ENCODE measurements at regions not wholly inside any gene's neighbourhood (a gene's known extent, or its start where the extent isn't known, plus 50 kb on each side); places are given as distances from the start of the nearest gene placed in this dataset.
"Not testable (repeated sequence)": the region's sequence is repeated elsewhere in the genome, so short reads cannot be mapped to it uniquely, and the experiment has no call there.

- no peak for DNase-seq
Measured at GRCh38 chr19:29154163-29154562, 58.8 kb downstream of the UQCRFS1 start.

GRCh38 chr19:29145756-29146155 lies 67.2 kb downstream of the UQCRFS1 start:
- DNase-seq = no peak

- no peak for DNase-seq
Measured at GRCh38 chr19:29143183-29143582, 69.8 kb downstream of the UQCRFS1 start.

- no peak for DNase-seq
Measured at GRCh38 chr19:29139227-29139626, 73.7 kb downstream of the UQCRFS1 start.

- DNase-seq = not testable (repeated sequence)
Measured at GRCh38 chr19:29138206-29138605, 74.7 kb downstream of the UQCRFS1 start.

GRCh38 chr19:29131456-29131855 lies 81.5 kb downstream of the UQCRFS1 start:
- no peak for DNase-seq

GRCh38 chr19:29129148-29129547 lies 83.8 kb downstream of the UQCRFS1 start:
- DNase-seq = no peak

GRCh38 chr19:29128203-29128602 lies 84.7 kb downstream of the UQCRFS1 start:
- DNase-seq = no peak

GRCh38 chr19:29122185-29122584 lies 90.8 kb downstream of the UQCRFS1 start:
- no peak for DNase-seq

GRCh38 chr19:29121684-29122083 lies 91.3 kb downstream of the UQCRFS1 start:
- no peak for DNase-seq

- no peak for DNase-seq
Measured at GRCh38 chr19:29120466-29120865, 92.5 kb downstream of the UQCRFS1 start.

GRCh38 chr19:29119590-29119989 lies 93.4 kb downstream of the UQCRFS1 start:
- no peak for DNase-seq

- DNase-seq = no peak
Measured at GRCh38 chr19:29118389-29118788, 94.6 kb downstream of the UQCRFS1 start.

- no peak for DNase-seq
Measured at GRCh38 chr19:29117926-29118325, 95.0 kb downstream of the UQCRFS1 start.

- DNase-seq = no peak
Measured at GRCh38 chr19:29115181-29115580, 97.8 kb downstream of the UQCRFS1 start.

- no peak for DNase-seq
Measured at GRCh38 chr19:29113838-29114237, 99.1 kb downstream of the UQCRFS1 start.

- no peak for DNase-seq
Measured at GRCh38 chr19:29111576-29111975, 101.4 kb downstream of the UQCRFS1 start.

- DNase-seq = no peak
Measured at GRCh38 chr19:29107831-29108230, 105.1 kb downstream of the UQCRFS1 start.

GRCh38 chr19:29106346-29106885 lies 106.5 kb downstream of the UQCRFS1 start:
- DNase-seq = no peak

- DNase-seq = no peak
Measured at GRCh38 chr19:29105629-29106292, 107.2 kb downstream of the UQCRFS1 start.

GRCh38 chr19:29104605-29105241 lies 108.2 kb downstream of the UQCRFS1 start:
- DNase-seq = no peak

- peak; percentile 1 to 3 for DNase-seq
Measured at GRCh38 chr19:29098863-29099481, 114.0 kb downstream of the UQCRFS1 start.

GRCh38 chr19:29098091-29098490 lies 114.9 kb downstream of the UQCRFS1 start:
- DNase-seq = no peak

GRCh38 chr19:29096896-29097295 lies 116.1 kb downstream of the UQCRFS1 start:
- no peak for DNase-seq
